CD4-positive, alpha-beta T cell (primary cell): ENCODE measurements at regions not wholly inside any gene's neighbourhood (a gene's known extent, or its start where the extent isn't known, plus 50 kb on each side); places are given as distances from the start of the nearest gene placed in this dataset.

Experiments
- ATAC-seq: fragments of 200-7000 bp; cut with Tn5 transposase; one replicate; pipeline ENCODE4 v1.10.0; 2022; ENCODE audit warnings: mild to moderate bottlenecking; ENCODE audit not compliant: poor library complexity
- CTCF ChIA-PET: fragments of 350-600 bp; sonication (Branson Sonifier 250); formaldehyde crosslinking; loops from one replicate; lab custom pipeline; 2021; ENCODE audit warnings: antibody characterized with exemption, inconsistent platforms; lab: Charles Lee
- POLR2A ChIA-PET: fragments of 350-600 bp; sonication (Branson Sonifier 250); formaldehyde crosslinking; loops from one replicate; lab custom pipeline; 2021; ENCODE audit warnings: antibody characterized with exemption, inconsistent platforms; lab: Charles Lee
- DNase-seq, 14 experiments: peaks; one replicate each; pipeline ENCODE4 v3.0.0-alpha.2; 2013 to 2020; ENCODE audit warnings: mixed read lengths in 2 of 14
- H3K27ac ChIP-seq, 2 donors: one replicate each; pipeline versions ENCODE4 v1.5.1 to v1.7.0; 2013; ENCODE audit warnings: low read length in 2 of 2, low read depth in 1 of 2, mild to moderate bottlenecking in 1 of 2
- H3K27me3 ChIP-seq, 2 experiments: 1 replicate in 1 of 2; 2 replicates in 1 of 2; pipeline versions ENCODE4 v1.6.1 to v1.7.0; 2013; ENCODE audit warnings: low read length in 2 of 2, control low read depth in 1 of 2, mild to moderate bottlenecking in 1 of 2, moderate library complexity in 1 of 2; ENCODE audit not compliant: insufficient read depth in 2 of 2, control insufficient read depth in 1 of 2
- H3K36me3 ChIP-seq: one replicate; pipeline ENCODE4 v1.6.1; 2013; ENCODE audit warnings: low read length, control low read depth; ENCODE audit not compliant: insufficient read depth
- H3K4me1 ChIP-seq: one replicate; pipeline ENCODE4 v1.6.1; 2013; ENCODE audit warnings: low read length, control low read depth; ENCODE audit not compliant: insufficient read depth
- H3K4me3 ChIP-seq: one replicate; pipeline ENCODE4 v1.5.1; 2013; ENCODE audit warnings: mild to moderate bottlenecking, low read length, moderate library complexity
- H3K9me3 ChIP-seq, 2 experiments: 1 replicate in 1 of 2; 2 replicates in 1 of 2; pipeline versions ENCODE4 v1.6.1 to v1.7.0; 2013; ENCODE audit warnings: low read length in 2 of 2, mild to moderate bottlenecking in 2 of 2, control low read depth in 1 of 2, moderate library complexity in 1 of 2; ENCODE audit not compliant: control insufficient read depth in 1 of 2, insufficient read depth in 1 of 2
- H3K27ac Mint-ChIP-seq: one replicate; pipeline ENCODE4 v1.8.0; 2020; ENCODE audit warnings: mixed read lengths
- H3K27me3 Mint-ChIP-seq: one replicate; pipeline ENCODE4 v1.8.0; 2021; ENCODE audit warnings: mixed read lengths
- H3K36me3 Mint-ChIP-seq: one replicate; pipeline ENCODE4 v1.8.0; 2021; ENCODE audit warnings: low read depth, mixed read lengths
- H3K4me1 Mint-ChIP-seq: one replicate; pipeline ENCODE4 v1.8.0; 2021; ENCODE audit warnings: low read depth, mixed read lengths
- H3K4me3 Mint-ChIP-seq: one replicate; pipeline ENCODE4 v1.8.0; 2020; ENCODE audit warnings: mild to moderate bottlenecking, mixed read lengths
- H3K9me3 Mint-ChIP-seq: one replicate; pipeline ENCODE4 v1.8.0; 2020; ENCODE audit warnings: mixed read lengths
- CTCF ChIP-seq: fragments of 200-600 bp; IDR thresholded peaks from one replicate; pipeline ENCODE4 v1.8.0; 2022; ENCODE audit warnings: antibody characterized with exemption, mild to moderate bottlenecking
- intact Hi-C, 2 experiments: fragments of 100-400 bp; cut with DNase I in 1 of 2; cut with micrococcal nuclease in 1 of 2; formaldehyde crosslinking; loops; one replicate each; pipeline versions ENCODE4 v1.15.1 to v1.9.0; 2023 to 2025; cut with DNase I, micrococcal nuclease

GRCh38 chr10:91034042-91034441, 113.2 kb upstream of the ANKRD1 start:
- Mint-ChIP-seq H3K9me3 (peaks cover 2% of the 10 kb centered on the region), H3K4me1 (peaks cover 21% of the 10 kb centered on the region), H3K27me3 (no peaks in the 10 kb centered on the region), H3K27ac (peak overlapping the region; percentile 69), H3K4me3 (peak overlapping the region; percentile 8), H3K36me3 (no peaks in the 10 kb centered on the region)
- DNase-seq (peak in 7 of 14 experiments; percentile 3 to 85 (median 23)), ATAC-seq (peak; percentile 94)
- Histone ChIP-seq H3K27me3 (no peaks in the 10 kb centered on the region), H3K27ac (peak overlapping the region; percentile 1 to 63), H3K4me1 (peaks cover 19% of the 10 kb centered on the region), H3K4me3 (no peak overlapping the region), H3K9me3 (no peaks in the 10 kb centered on the region), H3K36me3 (no peaks in the 10 kb centered on the region)
- ChIA-PET CTCF (no interaction called here), POLR2A (interaction anchor here (0.6 to 2.6 kb wide), 8 partner anchors 11 to 377 kb away, joined by 3 to 20 read pairs (median 3); no protein-coding TSS in a partner anchor)
- no peak for TF ChIP-seq CTCF
- intact Hi-C loops = loop anchor here in 1 of 2 experiments (10.0 kb wide), 1 partner anchor 121 kb away; no protein-coding TSS in a partner anchor

- DNase-seq (no peak), ATAC-seq (no peak)
- Histone ChIP-seq H3K9me3 (no peaks in the 10 kb centered on the region), H3K4me1 (peaks cover 19% of the 10 kb centered on the region), H3K36me3 (no peaks in the 10 kb centered on the region), H3K27ac (peak overlapping the region; percentile 1 to 63), H3K4me3 (no peak overlapping the region), H3K27me3 (no peaks in the 10 kb centered on the region)
- H3K4me3 Mint-ChIP-seq = peak overlapping the region; percentile 8
- CTCF ChIA-PET = no interaction called here
- no peak for TF ChIP-seq CTCF
- peaks cover 21% of the 10 kb centered on the region for H3K4me1 Mint-ChIP-seq
- intact Hi-C loops = loop anchor here in 1 of 2 experiments (10.0 kb wide), 1 partner anchor 120 kb away; no protein-coding TSS in a partner anchor
- H3K27me3 Mint-ChIP-seq = no peaks in the 10 kb centered on the region
- peak overlapping the region; percentile 69 for H3K27ac Mint-ChIP-seq
- H3K9me3 Mint-ChIP-seq = peaks cover 2% of the 10 kb centered on the region
- H3K36me3 Mint-ChIP-seq = no peaks in the 10 kb centered on the region
- POLR2A ChIA-PET = interaction anchor here (0.6 to 2.6 kb wide), 9 partner anchors 10 to 377 kb away, joined by 3 to 20 read pairs (median 3); no protein-coding TSS in a partner anchor
Observed at GRCh38 chr10:91034494-91035159, 113.7 kb upstream of the ANKRD1 start.

- TF ChIP-seq CTCF = no peak
- H3K27me3 ChIP-seq = no peaks in the 10 kb centered on the region
- H3K4me1 ChIP-seq = peaks cover 19% of the 10 kb centered on the region
- DNase-seq (no peak), ATAC-seq (no peak)
- ChIA-PET POLR2A (interaction anchor here (1.0 kb wide), 1 partner anchor 15 kb away, joined by 4 read pairs; no protein-coding TSS in a partner anchor), CTCF (no interaction called here)
- Mint-ChIP-seq H3K9me3 (peaks cover 2% of the 10 kb centered on the region), H3K27me3 (no peaks in the 10 kb centered on the region), H3K36me3 (no peaks in the 10 kb centered on the region), H3K27ac (no peak overlapping the region), H3K4me1 (peaks cover 21% of the 10 kb centered on the region), H3K4me3 (no peak overlapping the region)
- intact Hi-C loops = loop anchor here in 1 of 2 experiments (10.0 kb wide), 1 partner anchor 119 kb away; no protein-coding TSS in a partner anchor
- H3K4me3 ChIP-seq = no peak overlapping the region
- H3K9me3 ChIP-seq = no peaks in the 10 kb centered on the region
- H3K27ac ChIP-seq = no peak overlapping the region
- H3K36me3 ChIP-seq = no peaks in the 10 kb centered on the region
Observed at GRCh38 chr10:91035650-91036292, 114.9 kb upstream of the ANKRD1 start.
